ENCODE measurements at regions not wholly inside any gene's neighbourhood (a gene's known extent, or its start where the extent isn't known, plus 50 kb on each side); places are given as distances from the start of the nearest gene placed in this dataset.
"Not testable (repeated sequence)": the region's sequence is repeated elsewhere in the genome, so short reads cannot be mapped to it uniquely, and the experiment has no call there.

GRCh38 chr2:21194147-21194546 lies 70.4 kb downstream of the TDRD15 start:
- no peak for TF ChIP-seq CTCF (conservative IDR thresholded peaks at IDR 0.05)
- no peak for TF ChIP-seq ZFX (IDR thresholded peaks at IDR 0.05)
- H3K27ac ChIP-seq: no peak overlapping the region

- no peak overlapping the region for H3K27ac ChIP-seq
- TF ChIP-seq CTCF (conservative IDR thresholded peaks at IDR 0.05): no peak
- TF ChIP-seq ZFX (IDR thresholded peaks at IDR 0.05): no peak
These were observed 71.1 kb downstream of the TDRD15 start for GRCh38 chr2:21194858-21195271.

- TF ChIP-seq ZFX (IDR thresholded peaks at IDR 0.05): no peak
- TF ChIP-seq CTCF (conservative IDR thresholded peaks at IDR 0.05): no peak
- H3K27ac ChIP-seq: no peak overlapping the region
These were observed 71.6 kb downstream of the TDRD15 start for GRCh38 chr2:21195326-21195725.

- no peak overlapping the region for H3K27ac ChIP-seq
- TF ChIP-seq CTCF (conservative IDR thresholded peaks at IDR 0.05) (no peak), ZFX (IDR thresholded peaks at IDR 0.05) (no peak)
These were observed 74.9 kb downstream of the TDRD15 start for GRCh38 chr2:21198637-21199036.

GRCh38 chr2:21203976-21204375 lies 80.2 kb downstream of the TDRD15 start:
- H3K27ac ChIP-seq: no peak overlapping the region
- no peak for TF ChIP-seq ZFX (IDR thresholded peaks at IDR 0.05)
- no peak for TF ChIP-seq CTCF (conservative IDR thresholded peaks at IDR 0.05)

- not testable (repeated sequence) for H3K27ac ChIP-seq
These were observed 90.3 kb downstream of the TDRD15 start for GRCh38 chr2:21214085-21214484.

GRCh38 chr2:21217442-21217841 lies 93.7 kb downstream of the TDRD15 start:
- TF ChIP-seq CTCF (conservative IDR thresholded peaks at IDR 0.05) (no peak), ZFX (IDR thresholded peaks at IDR 0.05) (no peak)
- no peak overlapping the region for H3K27ac ChIP-seq

- TF ChIP-seq CTCF (conservative IDR thresholded peaks at IDR 0.05) (no peak), ZFX (IDR thresholded peaks at IDR 0.05) (no peak)
These were observed 97.2 kb downstream of the TDRD15 start for GRCh38 chr2:21220930-21221329.

More at GRCh38 chr2:21220930-21221329, 97.2 kb downstream of the TDRD15 start:
- H3K27ac ChIP-seq: no peak overlapping the region

All from C4-2B (cell line).